Mesenchymal stem cell (in vitro differentiated cells and primary cell): ENCODE measurements at regions not wholly inside any gene's neighbourhood (a gene's known extent, or its start where the extent isn't known, plus 50 kb on each side); places are given as distances from the start of the nearest gene placed in this dataset.
A peak's percentile ranks its signal among the peaks of the same experiment; 100 is the strongest.

Source experiments
- DNase-seq: peaks from one replicate; pipeline ENCODE4 v3.0.0-alpha.2; 2013
- H2AFZ ChIP-seq: one replicate; pipeline ENCODE4 v1.6.1; 2013; ENCODE audit warnings: low read depth, mild to moderate bottlenecking, control low read depth, inconsistent platforms, low read length, moderate library complexity
- H2AK5ac ChIP-seq: 2 replicates; pipeline ENCODE4 v1.6.1; 2013; ENCODE audit warnings: low read length, moderate library complexity, mild to moderate bottlenecking, inconsistent platforms; ENCODE audit not compliant: severe bottlenecking
- H2BK120ac ChIP-seq: one replicate; pipeline ENCODE4 v1.6.1; 2013; ENCODE audit warnings: low read depth, mild to moderate bottlenecking, inconsistent platforms, low read length, moderate library complexity
- H2BK12ac ChIP-seq, 2 experiments: one replicate each; pipeline ENCODE4 v1.6.1; 2013; ENCODE audit warnings: inconsistent platforms in 2 of 2, low read length in 2 of 2, mild to moderate bottlenecking in 2 of 2, moderate library complexity in 2 of 2, control low read depth in 1 of 2
- H2BK15ac ChIP-seq: one replicate; pipeline ENCODE4 v1.6.1; 2013; ENCODE audit warnings: mild to moderate bottlenecking, low read depth, inconsistent platforms; ENCODE audit not compliant: poor library complexity, severe bottlenecking
- H2BK5ac ChIP-seq: 2 replicates; pipeline ENCODE4 v1.6.1; 2013; ENCODE audit warnings: low read depth, mild to moderate bottlenecking, low read length, control low read depth, inconsistent platforms; ENCODE audit not compliant: poor library complexity, severe bottlenecking
- H3K14ac ChIP-seq, 2 experiments: one replicate each; pipeline ENCODE4 v1.6.1; 2013; ENCODE audit warnings: inconsistent platforms in 2 of 2, low read length in 2 of 2, control low read depth in 1 of 2, mild to moderate bottlenecking in 1 of 2, moderate library complexity in 1 of 2
- H3K18ac ChIP-seq, 2 experiments: one replicate each; pipeline ENCODE4 v1.6.1; 2013; ENCODE audit warnings: inconsistent platforms in 2 of 2, low read length in 2 of 2, control low read depth in 1 of 2, low read depth in 1 of 2, mild to moderate bottlenecking in 1 of 2
- H3K23ac ChIP-seq, 2 experiments: one replicate each; pipeline ENCODE4 v1.6.1; 2013; ENCODE audit warnings: inconsistent platforms in 2 of 2, low read length in 2 of 2, mild to moderate bottlenecking in 2 of 2, moderate library complexity in 2 of 2, control low read depth in 1 of 2
- H3K27ac ChIP-seq: 2 replicates; pipeline ENCODE4 v1.5.1; 2013; ENCODE audit warnings: mild to moderate bottlenecking, moderate library complexity, low read length, control low read depth, inconsistent platforms; ENCODE audit not compliant: poor library complexity, severe bottlenecking
- H3K27me3 ChIP-seq, 2 experiments: 2 replicates each; pipeline versions ENCODE4 v1.6.1 to v1.7.0; 2013; ENCODE audit warnings: low read length in 2 of 2, mild to moderate bottlenecking in 2 of 2, moderate library complexity in 2 of 2, control low read depth in 1 of 2, inconsistent platforms in 1 of 2; ENCODE audit not compliant: control insufficient read depth in 1 of 2, insufficient read depth in 1 of 2
- H3K36me3 ChIP-seq, 2 experiments: 2 replicates each; pipeline versions ENCODE4 v1.6.1 to v1.7.0; 2013; ENCODE audit warnings: low read length in 2 of 2, control low read depth in 1 of 2, inconsistent platforms in 1 of 2, low read depth in 1 of 2, mild to moderate bottlenecking in 1 of 2; ENCODE audit not compliant: insufficient read depth in 2 of 2, control insufficient read depth in 1 of 2
- H3K4ac ChIP-seq, 2 experiments: one replicate each; pipeline ENCODE4 v1.6.1; 2013; ENCODE audit warnings: inconsistent platforms in 2 of 2, low read length in 2 of 2, mild to moderate bottlenecking in 2 of 2, moderate library complexity in 2 of 2, control low read depth in 1 of 2, low read depth in 1 of 2
- H3K4me1 ChIP-seq: 2 replicates; pipeline ENCODE4 v1.6.1; 2013; ENCODE audit warnings: low read depth, low read length, control low read depth; ENCODE audit not compliant: control insufficient read depth, insufficient read depth
- H3K4me2 ChIP-seq: 2 replicates; pipeline ENCODE4 v1.6.1; 2013; ENCODE audit warnings: low read length, mild to moderate bottlenecking, inconsistent platforms; ENCODE audit not compliant: poor library complexity, severe bottlenecking
- H3K4me3 ChIP-seq, 2 experiments: 2 replicates each; pipeline versions ENCODE4 v1.5.1 to v1.7.0; 2013; ENCODE audit warnings: low read length in 2 of 2, mild to moderate bottlenecking in 2 of 2, control low read depth in 1 of 2, low read depth in 1 of 2; ENCODE audit not compliant: insufficient read depth in 1 of 2
- H3K79me1 ChIP-seq: replicated peaks from 2 replicates; pipeline ENCODE4 v1.6.1; 2013; ENCODE audit warnings: mild to moderate bottlenecking, control low read depth, low read length, inconsistent platforms; ENCODE audit not compliant: poor library complexity, severe bottlenecking
- H3K9ac ChIP-seq: 2 replicates; pipeline ENCODE4 v1.7.0; 2013; ENCODE audit warnings: mild to moderate bottlenecking, low read length, moderate library complexity
- H3K9me3 ChIP-seq: 2 replicates; pipeline ENCODE4 v1.7.0; 2013; ENCODE audit warnings: mild to moderate bottlenecking, low read length; ENCODE audit not compliant: control insufficient read depth
- H4K8ac ChIP-seq: one replicate; pipeline ENCODE4 v1.6.1; 2013; ENCODE audit warnings: inconsistent platforms, mild to moderate bottlenecking, low read length, moderate library complexity
- H4K91ac ChIP-seq: one replicate; pipeline ENCODE4 v1.6.1; 2013; ENCODE audit warnings: mild to moderate bottlenecking, low read length, inconsistent platforms
- WGBS: methylation state at CpG from one replicate; pipeline ENCODE4 v1.1.7; 2013; ENCODE audit warnings: mixed read lengths; 5-methylcytosine and 5-hydroxymethylcytosine counted together

DNA sequence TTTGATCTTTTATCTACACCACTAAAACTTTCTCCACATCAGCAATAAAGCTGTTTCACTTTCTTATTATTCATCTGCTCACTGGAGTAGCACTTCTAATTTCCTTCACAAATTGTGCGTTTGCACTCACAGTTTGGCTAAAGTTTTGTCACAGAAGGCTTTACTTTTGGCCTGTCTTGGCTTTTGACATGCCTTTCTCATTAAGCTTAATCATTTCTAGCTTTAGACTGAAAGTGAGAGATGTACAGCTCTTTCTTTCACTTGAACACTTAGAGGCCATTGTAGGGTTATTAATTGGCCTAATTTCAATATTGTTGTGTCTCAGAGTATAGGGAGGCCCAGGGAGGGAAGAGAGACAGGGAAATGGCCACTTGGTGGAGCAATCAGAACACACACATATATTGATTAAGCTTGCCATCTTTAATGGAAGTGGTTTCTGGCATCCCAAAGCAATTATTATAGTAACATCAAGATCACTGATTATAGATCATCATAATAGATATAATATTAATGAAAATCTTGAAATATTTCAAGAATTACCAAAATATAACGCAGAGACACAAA is 512.5 kb downstream of the ETV1 start:
- DNase-seq, result no peak
- no peak overlapping the region for H3K9ac ChIP-seq
- H3K14ac ChIP-seq, result no peak overlapping the region
- H2BK15ac ChIP-seq, result no peak overlapping the region
- H3K79me1 ChIP-seq, result no peaks in the 10 kb centered on the region
- no peak overlapping the region for H3K4me2 ChIP-seq
- H3K23ac ChIP-seq, result no peak overlapping the region
- no peak overlapping the region for H3K4me3 ChIP-seq
- no peak overlapping the region for H2AK5ac ChIP-seq
- no peak overlapping the region for H2BK12ac ChIP-seq
- H3K18ac ChIP-seq, result no peak overlapping the region
- 100% methylated on average over 2 of the region's 2 CpGs for WGBS
- no peak overlapping the region for H2BK5ac ChIP-seq
- no peak overlapping the region for H2BK120ac ChIP-seq
- no peak overlapping the region for H2AFZ ChIP-seq
- no peaks in the 10 kb centered on the region for H3K27me3 ChIP-seq
- H3K36me3 ChIP-seq, result no peaks in the 10 kb centered on the region
- H3K4ac ChIP-seq, result no peak overlapping the region
- H3K9me3 ChIP-seq, result no peaks in the 10 kb centered on the region
- H3K27ac ChIP-seq, result no peak overlapping the region
- no peak overlapping the region for H4K91ac ChIP-seq
- H4K8ac ChIP-seq, result no peak overlapping the region
- no peaks in the 10 kb centered on the region for H3K4me1 ChIP-seq

DNA sequence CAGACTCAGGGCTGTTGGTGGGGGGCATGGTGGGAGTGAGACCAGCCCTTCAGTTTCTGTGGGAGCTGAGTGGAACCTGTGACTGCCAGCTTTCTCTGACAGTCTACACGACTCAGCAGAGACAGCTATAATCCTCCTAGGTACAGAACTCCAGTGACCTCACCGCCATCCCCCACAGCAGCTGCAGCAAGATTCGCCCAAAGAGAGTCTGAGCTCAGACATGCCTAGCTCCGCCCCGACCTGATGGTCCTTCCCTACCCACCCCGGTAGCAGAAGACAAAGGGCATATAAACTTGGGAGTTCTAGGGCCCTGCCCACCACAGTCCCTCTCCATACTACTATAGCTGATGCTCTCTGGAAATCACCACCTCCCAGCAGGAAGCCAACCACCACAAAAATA is 500.1 kb downstream of the ETV1 start:
- Histone ChIP-seq H3K4ac (no peak overlapping the region), H4K8ac (no peak overlapping the region), H3K27me3 (no peaks in the 10 kb centered on the region), H4K91ac (no peak overlapping the region), H3K9me3 (no peaks in the 10 kb centered on the region), H2BK12ac (no peak overlapping the region), H3K4me3 (no peak overlapping the region), H3K9ac (no peak overlapping the region), H2BK5ac (no peak overlapping the region), H3K79me1 (no peaks in the 10 kb centered on the region), H3K4me2 (no peak overlapping the region), H3K36me3 (no peaks in the 10 kb centered on the region), H2BK120ac (no peak overlapping the region), H3K18ac (no peak overlapping the region), H3K27ac (no peak overlapping the region), H2AFZ (no peak overlapping the region), H3K23ac (peak overlapping the region in 1 of 2 experiments; percentile 26), H3K14ac (no peak overlapping the region), H3K4me1 (no peaks in the 10 kb centered on the region), H2AK5ac (no peak overlapping the region), H2BK15ac (no peak overlapping the region)
- WGBS, result 96% methylated on average over 6 of the region's 6 CpGs
- no peak for DNase-seq

DNA sequence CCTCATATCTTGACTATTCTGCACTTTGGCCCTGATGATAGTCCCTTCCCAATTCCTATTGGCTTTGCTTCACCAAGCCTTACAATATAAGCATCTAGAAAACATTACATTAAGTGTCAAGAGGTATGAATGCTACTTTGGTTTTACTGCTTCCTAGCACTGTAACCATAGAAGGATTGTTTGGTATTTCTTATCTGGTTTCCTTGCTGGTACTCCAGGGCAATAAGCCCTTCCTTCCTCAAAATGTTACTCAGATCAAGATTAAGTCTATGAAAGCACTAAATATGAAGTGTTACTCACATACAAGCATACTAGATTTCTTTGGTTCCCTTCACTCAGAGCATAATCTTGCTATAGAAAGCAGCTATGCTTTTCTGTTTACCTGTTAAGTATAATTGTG is 492.5 kb downstream of the ETV1 start:
- peak; percentile 19 for DNase-seq
- no peak overlapping the region for H3K23ac ChIP-seq
- no peak overlapping the region for H2BK5ac ChIP-seq
- no peak overlapping the region for H3K14ac ChIP-seq
- H3K4me3 ChIP-seq, result no peak overlapping the region
- H2BK120ac ChIP-seq, result no peak overlapping the region
- no peaks in the 10 kb centered on the region for H3K4me1 ChIP-seq
- no peak overlapping the region for H2AFZ ChIP-seq
- H4K8ac ChIP-seq, result no peak overlapping the region
- no peaks in the 10 kb centered on the region for H3K36me3 ChIP-seq
- no peak overlapping the region for H4K91ac ChIP-seq
- H2BK12ac ChIP-seq, result no peak overlapping the region
- H3K9me3 ChIP-seq, result no peaks in the 10 kb centered on the region
- H3K4me2 ChIP-seq, result no peak overlapping the region
- no peak overlapping the region for H3K27ac ChIP-seq
- H2AK5ac ChIP-seq, result no peak overlapping the region
- H3K79me1 ChIP-seq, result no peaks in the 10 kb centered on the region
- no peak overlapping the region for H3K4ac ChIP-seq
- H3K18ac ChIP-seq, result no peak overlapping the region
- H3K9ac ChIP-seq, result no peak overlapping the region
- H2BK15ac ChIP-seq, result no peak overlapping the region
- H3K27me3 ChIP-seq, result no peaks in the 10 kb centered on the region

DNA sequence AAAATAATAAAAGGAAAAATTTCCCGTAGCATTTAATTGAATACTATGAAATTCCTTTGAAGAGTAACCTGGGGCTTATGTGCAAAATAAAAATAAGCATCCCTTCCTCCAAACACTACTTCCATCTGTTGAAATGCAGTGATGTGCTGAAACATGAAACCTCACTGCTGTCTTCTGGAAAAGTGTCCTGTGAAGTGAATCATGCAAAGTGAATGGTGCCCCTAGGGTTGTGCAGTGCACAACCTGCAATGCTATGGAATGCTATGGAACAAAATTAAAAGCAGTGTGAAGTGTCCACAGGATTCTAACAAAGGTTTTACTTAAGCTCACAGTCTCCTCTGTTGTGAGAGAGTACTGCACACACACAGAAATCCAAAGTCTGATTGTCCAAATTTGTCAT is 480.9 kb downstream of the ETV1 start:
- H3K14ac ChIP-seq, result no peak overlapping the region
- no CpG with 5 or more reads among the region's 1 CpG for WGBS
- peak; percentile 10 for DNase-seq
- no peak overlapping the region for H3K18ac ChIP-seq
- H2BK5ac ChIP-seq, result no peak overlapping the region
- H3K9me3 ChIP-seq, result peaks cover 14% of the 10 kb centered on the region
- H3K23ac ChIP-seq, result no peak overlapping the region
- H3K79me1 ChIP-seq, result no peaks in the 10 kb centered on the region
- no peak overlapping the region for H2BK15ac ChIP-seq
- H2BK120ac ChIP-seq, result no peak overlapping the region
- H3K4ac ChIP-seq, result no peak overlapping the region
- H4K91ac ChIP-seq, result no peak overlapping the region
- no peak overlapping the region for H3K4me2 ChIP-seq
- H3K27ac ChIP-seq, result no peak overlapping the region
- no peak overlapping the region for H2AFZ ChIP-seq
- H3K9ac ChIP-seq, result no peak overlapping the region
- H3K27me3 ChIP-seq, result no peaks in the 10 kb centered on the region
- no peak overlapping the region for H4K8ac ChIP-seq
- no peaks in the 10 kb centered on the region for H3K4me1 ChIP-seq
- no peak overlapping the region for H2BK12ac ChIP-seq
- H3K4me3 ChIP-seq, result no peak overlapping the region
- no peaks in the 10 kb centered on the region for H3K36me3 ChIP-seq
- H2AK5ac ChIP-seq, result no peak overlapping the region
